ENCODE measurements at regions not wholly inside any gene's neighbourhood (a gene's known extent, or its start where the extent isn't known, plus 50 kb on each side); places are given as distances from the start of the nearest gene placed in this dataset.

GRCh38 chr5:6013506-6013905 lies 364.8 kb downstream of the MED10 start:
- Histone ChIP-seq H3K36me3 (ENCODE audit: low read depth, missing control alignments) (no peaks in the 10 kb centered on the region), H3K4me3 (no peak overlapping the region), H3K4me1 (no peaks in the 10 kb centered on the region), H3K9me3 (no peaks in the 10 kb centered on the region), H3K27ac (no peak overlapping the region), H3K27me3 (no peaks in the 10 kb centered on the region)
- WGBS, 2 donors, result 39 to 61% methylated on average over 2 of the region's 2 CpGs
- TF ChIP-seq CTCF (IDR thresholded peaks at IDR 0.05), result no peak
- TF ChIP-seq POLR2A (IDR thresholded peaks at IDR 0.05), result no peak
- no peak for DNase-seq
- intact Hi-C loops (cut with DNase I; ENCODE audit: low total_unique reads), result no loop called here

GRCh38 chr5:6011199-6011598 lies 367.1 kb downstream of the MED10 start:
- no peak for TF ChIP-seq CTCF (IDR thresholded peaks at IDR 0.05)
- TF ChIP-seq POLR2A (IDR thresholded peaks at IDR 0.05), result no peak
- H3K27ac ChIP-seq, result no peak overlapping the region
- intact Hi-C loops (cut with DNase I; ENCODE audit: low total_unique reads), result no loop called here
- no peak for DNase-seq
- H3K4me3 ChIP-seq, result no peak overlapping the region
- no peaks in the 10 kb centered on the region for H3K36me3 ChIP-seq (ENCODE audit: low read depth, missing control alignments)
- H3K9me3 ChIP-seq, result no peaks in the 10 kb centered on the region
- H3K27me3 ChIP-seq, result no peaks in the 10 kb centered on the region
- 59 to 69% methylated on average over 1 of the region's 1 CpG for WGBS, 2 donors
- H3K4me1 ChIP-seq, result no peaks in the 10 kb centered on the region

- WGBS, 2 donors, result 89 to 90% methylated on average over 6 to 9 of the region's 9 CpGs
- Histone ChIP-seq H3K9me3 (no peaks in the 10 kb centered on the region), H3K27me3 (no peaks in the 10 kb centered on the region), H3K27ac (no peak overlapping the region), H3K36me3 (ENCODE audit: low read depth, missing control alignments) (no peaks in the 10 kb centered on the region), H3K4me1 (no peaks in the 10 kb centered on the region), H3K4me3 (no peak overlapping the region)
- intact Hi-C loops (cut with DNase I; ENCODE audit: low total_unique reads), result no loop called here
- TF ChIP-seq POLR2A (IDR thresholded peaks at IDR 0.05), result no peak
- TF ChIP-seq CTCF (IDR thresholded peaks at IDR 0.05), result no peak
- DNase-seq, result no peak
These were observed 371.5 kb downstream of the MED10 start for GRCh38 chr5:6006838-6007314.

- TF ChIP-seq POLR2A (IDR thresholded peaks at IDR 0.05) (no peak), CTCF (IDR thresholded peaks at IDR 0.05) (no peak)
- intact Hi-C loops (cut with DNase I; ENCODE audit: low total_unique reads), result no loop called here
- Histone ChIP-seq H3K27ac (no peak overlapping the region), H3K27me3 (no peaks in the 10 kb centered on the region), H3K4me1 (no peaks in the 10 kb centered on the region), H3K9me3 (no peaks in the 10 kb centered on the region), H3K4me3 (no peak overlapping the region), H3K36me3 (ENCODE audit: low read depth, missing control alignments) (no peaks in the 10 kb centered on the region)
- DNase-seq, result no peak
- 84 to 91% methylated on average over 11 of the region's 11 CpGs for WGBS, 2 donors
These were observed 375.1 kb downstream of the MED10 start for GRCh38 chr5:6003040-6003825.

- H3K4me3 ChIP-seq, result no peak overlapping the region
- intact Hi-C loops (cut with DNase I; ENCODE audit: low total_unique reads), result no loop called here
- DNase-seq, result no peak
- no peak overlapping the region for H3K27ac ChIP-seq
- 42 to 62% methylated on average over 6 of the region's 6 CpGs for WGBS, 2 donors
- H3K27me3 ChIP-seq, result no peaks in the 10 kb centered on the region
- H3K4me1 ChIP-seq, result no peaks in the 10 kb centered on the region
- no peaks in the 10 kb centered on the region for H3K9me3 ChIP-seq
- TF ChIP-seq CTCF (IDR thresholded peaks at IDR 0.05), result no peak
- TF ChIP-seq POLR2A (IDR thresholded peaks at IDR 0.05), result no peak
- H3K36me3 ChIP-seq (ENCODE audit: low read depth, missing control alignments), result no peaks in the 10 kb centered on the region
These were observed 377.5 kb downstream of the MED10 start for GRCh38 chr5:6000867-6001266.
